ENCODE measurements at regions not wholly inside any gene's neighbourhood (a gene's known extent, or its start where the extent isn't known, plus 50 kb on each side); places are given as distances from the start of the nearest gene placed in this dataset.

DNA sequence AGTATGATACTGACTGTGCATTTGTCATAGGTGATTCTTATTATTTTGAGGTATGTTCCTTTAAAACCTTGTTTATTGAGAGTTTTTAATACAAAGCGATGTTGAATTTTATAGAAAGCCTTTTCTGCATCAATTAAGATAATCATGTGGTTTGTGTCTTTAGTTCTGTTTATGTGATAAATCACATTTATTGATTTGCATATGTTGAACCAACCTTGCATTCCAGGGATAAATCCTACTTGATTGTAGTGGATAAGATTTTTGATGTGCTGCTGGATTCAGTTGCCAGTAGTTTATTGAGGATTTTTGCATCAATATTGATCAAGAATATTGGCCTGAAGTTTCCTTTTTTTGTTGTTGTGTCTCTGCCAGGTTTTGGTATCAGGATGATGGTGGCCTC lies 158.0 kb downstream of the CENPF start:
- H3K27ac ChIP-seq (ENCODE audit: low read depth in 2 of 2, low read length in 1 of 2) = no peak overlapping the region
- H3K27me3 ChIP-seq (ENCODE audit: insufficient read depth) = no peaks in the 10 kb centered on the region
- peaks cover 13% of the 10 kb centered on the region for H3K9me3 ChIP-seq
- H2AFZ ChIP-seq (ENCODE audit: low read depth) = no peak overlapping the region
- TF ChIP-seq, protein P1, sequence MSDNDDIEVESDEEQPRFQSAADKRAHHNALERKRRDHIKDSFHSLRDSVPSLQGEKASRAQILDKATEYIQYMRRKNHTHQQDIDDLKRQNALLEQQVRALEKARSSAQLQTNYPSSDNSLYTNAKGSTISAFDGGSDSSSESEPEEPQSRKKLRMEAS (IDR thresholded peaks at IDR 0.05; ENCODE audit: low read depth) = no peak
- TF ChIP-seq FOXM1 (IDR thresholded peaks at IDR 0.05; ENCODE audit: low read depth) (no peak), SMC3 (IDR thresholded peaks at IDR 0.05; ENCODE audit: low read depth, low read length) (no peak), NRF1 (IDR thresholded peaks at IDR 0.05; ENCODE audit: low read depth, low read length) (no peak), SIN3A (IDR thresholded peaks at IDR 0.05; ENCODE audit: borderline replicate concordance, low read depth, low read length) (no peak), NFIC (IDR thresholded peaks at IDR 0.05; ENCODE audit: borderline replicate concordance) (no peak), TCF12 (IDR thresholded peaks at IDR 0.05) (no peak), YY1 (IDR thresholded peaks at IDR 0.05; ENCODE audit: low read depth) (no peak), MXI1 (IDR thresholded peaks at IDR 0.05; ENCODE audit: low read depth, low read length) (no peak), FOXJ3 (CRISPR knock-in tag; IDR thresholded peaks at IDR 0.05) (no peak), POLR2AphosphoS5 (IDR thresholded peaks at IDR 0.05; ENCODE audit: low read depth, low read length) (no peak), GATA2 (CRISPR knock-in tag; IDR thresholded peaks at IDR 0.05) (no peak), TEAD4 (IDR thresholded peaks at IDR 0.05; ENCODE audit: borderline replicate concordance, insufficient read depth) (no peak), GABPA (IDR thresholded peaks at IDR 0.05; ENCODE audit: low read depth) (no peak)
- no peak overlapping the region for H3K9ac ChIP-seq
- no peaks in the 10 kb centered on the region for H3K79me2 ChIP-seq (ENCODE audit: insufficient read depth)
- H3K36me3 ChIP-seq (replicated peaks in 1 of 2; ENCODE audit: control insufficient read depth in 1 of 2, insufficient read depth in 2 of 2, low read length in 1 of 2) = no peaks in the 10 kb centered on the region
- no peaks in the 10 kb centered on the region for H3K9me2 ChIP-seq
- ChIA-PET POLR2A (no interaction called here), CTCF (no interaction called here)
- no peaks in the 10 kb centered on the region for H3K4me1 ChIP-seq (ENCODE audit: control insufficient read depth in 1 of 2, insufficient read depth in 2 of 2, low read depth in 1 of 2, low read length in 1 of 2)
- no peak for DNase-seq
- H3K4me2 ChIP-seq = no peak overlapping the region
- H3F3A ChIP-seq (replicated peaks; ENCODE audit: insufficient read depth) = no peaks in the 10 kb centered on the region
- no peaks in the 10 kb centered on the region for H4K20me1 ChIP-seq (ENCODE audit: insufficient read depth)
- no peak overlapping the region for H3K4me3 ChIP-seq (ENCODE audit: low read depth in 2 of 2, low read length in 1 of 2)
- 8% methylated on average over 1 of the region's 1 CpG for WGBS (ENCODE audit: low lambda C conversion rate)

DNA sequence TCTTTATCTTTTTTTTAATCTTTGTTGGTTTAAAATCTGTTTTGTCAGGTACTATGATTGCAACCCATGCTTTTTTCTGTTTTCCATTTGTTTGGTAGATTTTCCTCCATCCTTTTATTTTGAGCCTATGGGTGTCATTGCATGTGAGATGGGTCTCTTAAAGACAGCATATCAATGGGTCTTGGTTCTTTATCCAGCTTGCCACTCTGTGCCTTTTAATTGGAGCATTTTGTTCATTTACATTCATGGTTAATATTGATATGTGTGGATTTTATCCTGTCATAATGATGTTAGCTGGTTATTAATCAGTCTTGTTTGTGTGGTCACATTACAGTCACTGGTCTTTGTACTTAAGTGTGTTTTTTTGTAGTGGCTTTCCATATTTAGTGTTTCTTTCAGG lies 159.9 kb downstream of the CENPF start:
- no peaks in the 10 kb centered on the region for H4K20me1 ChIP-seq (ENCODE audit: insufficient read depth)
- no peak overlapping the region for H3K4me3 ChIP-seq (ENCODE audit: low read depth in 2 of 2, low read length in 1 of 2)
- ChIA-PET CTCF (interaction anchor here (0.5 kb wide), 1 partner anchor 436 kb away, joined by 3 read pairs; no protein-coding TSS in a partner anchor), POLR2A (no interaction called here)
- no peaks in the 10 kb centered on the region for H3K9me2 ChIP-seq
- H3F3A ChIP-seq (replicated peaks; ENCODE audit: insufficient read depth) = no peaks in the 10 kb centered on the region
- no peak overlapping the region for H2AFZ ChIP-seq (ENCODE audit: low read depth)
- peaks cover 13% of the 10 kb centered on the region for H3K9me3 ChIP-seq
- no peaks in the 10 kb centered on the region for H3K4me1 ChIP-seq (ENCODE audit: control insufficient read depth in 1 of 2, insufficient read depth in 2 of 2, low read depth in 1 of 2, low read length in 1 of 2)
- H3K79me2 ChIP-seq (ENCODE audit: insufficient read depth) = no peaks in the 10 kb centered on the region
- TF ChIP-seq, protein P2, sequence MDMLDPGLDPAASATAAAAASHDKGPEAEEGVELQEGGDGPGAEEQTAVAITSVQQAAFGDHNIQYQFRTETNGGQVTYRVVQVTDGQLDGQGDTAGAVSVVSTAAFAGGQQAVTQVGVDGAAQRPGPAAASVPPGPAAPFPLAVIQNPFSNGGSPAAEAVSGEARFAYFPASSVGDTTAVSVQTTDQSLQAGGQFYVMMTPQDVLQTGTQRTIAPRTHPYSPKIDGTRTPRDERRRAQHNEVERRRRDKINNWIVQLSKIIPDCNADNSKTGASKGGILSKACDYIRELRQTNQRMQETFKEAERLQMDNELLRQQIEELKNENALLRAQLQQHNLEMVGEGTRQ (IDR thresholded peaks at IDR 0.05; ENCODE audit: borderline replicate concordance, low read depth, low read length) = no peak
- TF ChIP-seq ELF1 (IDR thresholded peaks at IDR 0.05) (no peak), CHD2 (IDR thresholded peaks at IDR 0.05; ENCODE audit: low read length, partially characterized antibody) (no peak), MEF2A (IDR thresholded peaks at IDR 0.05; ENCODE audit: borderline replicate concordance, low read depth) (no peak), RFX5 (IDR thresholded peaks at IDR 0.05; ENCODE audit: low read length) (no peak), FOSL2 (IDR thresholded peaks at IDR 0.05; ENCODE audit: borderline replicate concordance, low read depth) (no peak)
- TF ChIP-seq, protein P3, sequence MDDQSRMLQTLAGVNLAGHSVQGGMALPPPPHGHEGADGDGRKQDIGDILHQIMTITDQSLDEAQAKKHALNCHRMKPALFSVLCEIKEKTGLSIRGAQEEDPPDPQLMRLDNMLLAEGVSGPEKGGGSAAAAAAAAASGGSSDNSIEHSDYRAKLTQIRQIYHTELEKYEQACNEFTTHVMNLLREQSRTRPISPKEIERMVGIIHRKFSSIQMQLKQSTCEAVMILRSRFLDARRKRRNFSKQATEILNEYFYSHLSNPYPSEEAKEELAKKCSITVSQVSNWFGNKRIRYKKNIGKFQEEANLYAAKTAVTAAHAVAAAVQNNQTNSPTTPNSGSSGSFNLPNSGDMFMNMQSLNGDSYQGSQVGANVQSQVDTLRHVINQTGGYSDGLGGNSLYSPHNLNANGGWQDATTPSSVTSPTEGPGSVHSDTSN (IDR thresholded peaks at IDR 0.05) = no peak
- no peak for DNase-seq
- no peak overlapping the region for H3K27ac ChIP-seq (ENCODE audit: low read depth in 2 of 2, low read length in 1 of 2)
- H3K27me3 ChIP-seq (ENCODE audit: insufficient read depth) = no peaks in the 10 kb centered on the region
- H3K4me2 ChIP-seq = no peak overlapping the region
- H3K36me3 ChIP-seq (replicated peaks in 1 of 2; ENCODE audit: control insufficient read depth in 1 of 2, insufficient read depth in 2 of 2, low read length in 1 of 2) = no peaks in the 10 kb centered on the region
- H3K9ac ChIP-seq = no peak overlapping the region

All from SK-N-SH (cell line).